ENCODE measurements at regions not wholly inside any gene's neighbourhood (a gene's known extent, or its start where the extent isn't known, plus 50 kb on each side); places are given as distances from the start of the nearest gene placed in this dataset.

- no peak for FAIRE-seq
- DNase-seq (ENCODE audit: insufficient read length, low spot score) = no peak
These were observed 195.7 kb upstream of the WSCD1 start for GRCh38 chr17:5874486-5874885.

GRCh38 chr17:5877366-5877765 is 192.8 kb upstream of the WSCD1 start:
- no peak for FAIRE-seq

More at GRCh38 chr17:5874486-5874885, 195.7 kb upstream of the WSCD1 start:
- no peak for TF ChIP-seq TAF1 (IDR thresholded peaks at IDR 0.05; ENCODE audit: low read depth, low read length)
- TF ChIP-seq POLR2A (IDR thresholded peaks at IDR 0.05; ENCODE audit: low read depth, low read length) = no peak
- TF ChIP-seq POU2F2 (IDR thresholded peaks at IDR 0.05; ENCODE audit: low read depth, low read length) = no peak
- no peak for TF ChIP-seq PAX5 (IDR thresholded peaks at IDR 0.05; ENCODE audit: insufficient read depth, low read length, severe bottlenecking)
- TF ChIP-seq POLR2AphosphoS5 (IDR thresholded peaks at IDR 0.05; ENCODE audit: low read depth, low read length) = no peak
- TF ChIP-seq SPI1 (IDR thresholded peaks at IDR 0.05; ENCODE audit: low read depth, low read length) = no peak

GRCh38 chr17:5877948-5878347 is 192.2 kb upstream of the WSCD1 start:
- FAIRE-seq = no peak
- DNase-seq (ENCODE audit: insufficient read length, low spot score) = no peak
- no peak for TF ChIP-seq POLR2AphosphoS5 (IDR thresholded peaks at IDR 0.05; ENCODE audit: low read depth, low read length)
- no peak for TF ChIP-seq PAX5 (IDR thresholded peaks at IDR 0.05; ENCODE audit: insufficient read depth, low read length, severe bottlenecking)
- TF ChIP-seq TAF1 (IDR thresholded peaks at IDR 0.05; ENCODE audit: low read depth, low read length) = no peak
- no peak for TF ChIP-seq POLR2A (IDR thresholded peaks at IDR 0.05; ENCODE audit: low read depth, low read length)
- TF ChIP-seq SPI1 (IDR thresholded peaks at IDR 0.05; ENCODE audit: low read depth, low read length) = no peak
- no peak for TF ChIP-seq POU2F2 (IDR thresholded peaks at IDR 0.05; ENCODE audit: low read depth, low read length)

More at GRCh38 chr17:5877366-5877765, 192.8 kb upstream of the WSCD1 start:
- no peak for TF ChIP-seq TAF1 (IDR thresholded peaks at IDR 0.05; ENCODE audit: low read depth, low read length)
- TF ChIP-seq POLR2A (IDR thresholded peaks at IDR 0.05; ENCODE audit: low read depth, low read length) = no peak
- no peak for TF ChIP-seq POLR2AphosphoS5 (IDR thresholded peaks at IDR 0.05; ENCODE audit: low read depth, low read length)
- no peak for TF ChIP-seq POU2F2 (IDR thresholded peaks at IDR 0.05; ENCODE audit: low read depth, low read length)
- TF ChIP-seq SPI1 (IDR thresholded peaks at IDR 0.05; ENCODE audit: low read depth, low read length) = no peak
- no peak for TF ChIP-seq PAX5 (IDR thresholded peaks at IDR 0.05; ENCODE audit: insufficient read depth, low read length, severe bottlenecking)
- no peak for DNase-seq (ENCODE audit: insufficient read length, low spot score)

- TF ChIP-seq TAF1 (IDR thresholded peaks at IDR 0.05; ENCODE audit: low read depth, low read length) (no peak), PAX5 (IDR thresholded peaks at IDR 0.05; ENCODE audit: insufficient read depth, low read length, severe bottlenecking) (no peak), POLR2AphosphoS5 (IDR thresholded peaks at IDR 0.05; ENCODE audit: low read depth, low read length) (no peak), POU2F2 (IDR thresholded peaks at IDR 0.05; ENCODE audit: low read depth, low read length) (no peak), POLR2A (IDR thresholded peaks at IDR 0.05; ENCODE audit: low read depth, low read length) (no peak), SPI1 (IDR thresholded peaks at IDR 0.05; ENCODE audit: low read depth, low read length) (no peak)
- FAIRE-seq (no peak), DNase-seq (ENCODE audit: insufficient read length, low spot score) (no peak)
These were observed 188.3 kb upstream of the WSCD1 start for GRCh38 chr17:5881849-5882248.

GRCh38 chr17:5883775-5884665 is 186.2 kb upstream of the WSCD1 start:
- TF ChIP-seq POLR2A (IDR thresholded peaks at IDR 0.05; ENCODE audit: low read depth, low read length) (no peak), PAX5 (IDR thresholded peaks at IDR 0.05; ENCODE audit: insufficient read depth, low read length, severe bottlenecking) (no peak), POLR2AphosphoS5 (IDR thresholded peaks at IDR 0.05; ENCODE audit: low read depth, low read length) (no peak), SPI1 (IDR thresholded peaks at IDR 0.05; ENCODE audit: low read depth, low read length) (no peak), POU2F2 (IDR thresholded peaks at IDR 0.05; ENCODE audit: low read depth, low read length) (no peak), TAF1 (IDR thresholded peaks at IDR 0.05; ENCODE audit: low read depth, low read length) (no peak)
- FAIRE-seq (no peak), DNase-seq (ENCODE audit: insufficient read length, low spot score) (no peak)

GRCh38 chr17:5885336-5885735 is 184.8 kb upstream of the WSCD1 start:
- no peak for FAIRE-seq
- TF ChIP-seq POLR2A (IDR thresholded peaks at IDR 0.05; ENCODE audit: low read depth, low read length) = no peak
- no peak for TF ChIP-seq PAX5 (IDR thresholded peaks at IDR 0.05; ENCODE audit: insufficient read depth, low read length, severe bottlenecking)
- TF ChIP-seq POU2F2 (IDR thresholded peaks at IDR 0.05; ENCODE audit: low read depth, low read length) = no peak
- no peak for TF ChIP-seq TAF1 (IDR thresholded peaks at IDR 0.05; ENCODE audit: low read depth, low read length)
- no peak for TF ChIP-seq POLR2AphosphoS5 (IDR thresholded peaks at IDR 0.05; ENCODE audit: low read depth, low read length)
- no peak for TF ChIP-seq SPI1 (IDR thresholded peaks at IDR 0.05; ENCODE audit: low read depth, low read length)
- DNase-seq (ENCODE audit: insufficient read length, low spot score) = no peak

- no peak for FAIRE-seq
- DNase-seq (ENCODE audit: insufficient read length, low spot score) = no peak
- TF ChIP-seq TAF1 (IDR thresholded peaks at IDR 0.05; ENCODE audit: low read depth, low read length) (no peak), POU2F2 (IDR thresholded peaks at IDR 0.05; ENCODE audit: low read depth, low read length) (no peak), PAX5 (IDR thresholded peaks at IDR 0.05; ENCODE audit: insufficient read depth, low read length, severe bottlenecking) (no peak), SPI1 (IDR thresholded peaks at IDR 0.05; ENCODE audit: low read depth, low read length) (no peak), POLR2A (IDR thresholded peaks at IDR 0.05; ENCODE audit: low read depth, low read length) (no peak), POLR2AphosphoS5 (IDR thresholded peaks at IDR 0.05; ENCODE audit: low read depth, low read length) (no peak)
These were observed 181.4 kb upstream of the WSCD1 start for GRCh38 chr17:5888811-5889210.

GRCh38 chr17:5892921-5893675 is 177.1 kb upstream of the WSCD1 start:
- no peak for TF ChIP-seq SPI1 (IDR thresholded peaks at IDR 0.05; ENCODE audit: low read depth, low read length)
- no peak for TF ChIP-seq POLR2A (IDR thresholded peaks at IDR 0.05; ENCODE audit: low read depth, low read length)
- TF ChIP-seq POLR2AphosphoS5 (IDR thresholded peaks at IDR 0.05; ENCODE audit: low read depth, low read length) = no peak
- TF ChIP-seq TAF1 (IDR thresholded peaks at IDR 0.05; ENCODE audit: low read depth, low read length) = no peak
- no peak for TF ChIP-seq POU2F2 (IDR thresholded peaks at IDR 0.05; ENCODE audit: low read depth, low read length)
- no peak for TF ChIP-seq PAX5 (IDR thresholded peaks at IDR 0.05; ENCODE audit: insufficient read depth, low read length, severe bottlenecking)
- no peak for FAIRE-seq
- no peak for DNase-seq (ENCODE audit: insufficient read length, low spot score)

GRCh38 chr17:5893741-5894140 is 176.4 kb upstream of the WSCD1 start:
- DNase-seq (ENCODE audit: insufficient read length, low spot score) (no peak), FAIRE-seq (no peak)
- TF ChIP-seq POU2F2 (IDR thresholded peaks at IDR 0.05; ENCODE audit: low read depth, low read length) = no peak
- no peak for TF ChIP-seq POLR2AphosphoS5 (IDR thresholded peaks at IDR 0.05; ENCODE audit: low read depth, low read length)
- no peak for TF ChIP-seq POLR2A (IDR thresholded peaks at IDR 0.05; ENCODE audit: low read depth, low read length)
- no peak for TF ChIP-seq PAX5 (IDR thresholded peaks at IDR 0.05; ENCODE audit: insufficient read depth, low read length, severe bottlenecking)
- no peak for TF ChIP-seq SPI1 (IDR thresholded peaks at IDR 0.05; ENCODE audit: low read depth, low read length)
- no peak for TF ChIP-seq TAF1 (IDR thresholded peaks at IDR 0.05; ENCODE audit: low read depth, low read length)
